ENCODE measurements at regions not wholly inside any gene's neighbourhood (a gene's known extent, or its start where the extent isn't known, plus 50 kb on each side); places are given as distances from the start of the nearest gene placed in this dataset.
A peak's percentile ranks its signal among the peaks of the same experiment; 100 is the strongest.

GRCh38 chr5:143914756-143915155 lies 102.8 kb downstream of the HMHB1 start:
- DNase-seq (ENCODE audit: low spot score), result no peak
- TF ChIP-seq CTCF (conservative IDR thresholded peaks at IDR 0.05; ENCODE audit: low read depth), result no peak
- ChIA-PET CTCF (no interaction called here), POLR2A (ENCODE audit: low non-redundant PET) (no interaction called here)
- no peak overlapping the region for H3K27ac ChIP-seq

- ChIA-PET CTCF (no interaction called here), POLR2A (ENCODE audit: low non-redundant PET) (no interaction called here)
- no peak for DNase-seq (ENCODE audit: low spot score)
- no peak for TF ChIP-seq CTCF (conservative IDR thresholded peaks at IDR 0.05; ENCODE audit: low read depth)
- no peak overlapping the region for H3K27ac ChIP-seq
Observed at GRCh38 chr5:143916451-143916850, 104.5 kb downstream of the HMHB1 start.

DNA sequence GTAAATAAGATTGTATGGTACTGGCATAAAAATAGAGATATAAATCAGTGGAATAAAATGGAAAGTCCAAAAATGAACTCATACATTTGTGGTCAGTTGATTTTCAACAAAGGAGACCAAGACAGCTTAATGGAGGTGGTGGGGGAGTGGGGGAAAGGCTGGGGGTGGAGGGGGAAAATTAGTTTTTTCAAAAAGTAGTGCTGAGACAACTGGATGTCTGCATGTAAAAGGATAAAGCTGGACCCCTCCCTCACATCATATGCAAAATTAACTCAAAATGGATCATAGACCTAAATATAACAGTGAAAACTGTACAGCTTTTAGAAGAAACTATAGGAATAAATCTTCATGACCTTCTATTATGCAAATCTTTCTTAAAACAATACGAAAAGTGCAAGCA lies 107.0 kb downstream of the HMHB1 start:
- no peak for DNase-seq (ENCODE audit: low spot score)
- TF ChIP-seq CTCF (conservative IDR thresholded peaks at IDR 0.05; ENCODE audit: low read depth), result no peak
- POLR2A ChIA-PET (ENCODE audit: low non-redundant PET), result no interaction called here
- CTCF ChIA-PET, result interaction anchor here (0.6 kb wide), 1 partner anchor 695 kb away, joined by 3 read pairs; no protein-coding TSS in a partner anchor
- H3K27ac ChIP-seq, result no peak overlapping the region

- ChIA-PET CTCF (no interaction called here), POLR2A (ENCODE audit: low non-redundant PET) (no interaction called here)
- peak; percentile 36 for DNase-seq (ENCODE audit: low spot score)
- H3K27ac ChIP-seq, result no peak overlapping the region
- TF ChIP-seq CTCF (conservative IDR thresholded peaks at IDR 0.05; ENCODE audit: low read depth), result no peak
Observed at GRCh38 chr5:143920772-143921171, 108.8 kb downstream of the HMHB1 start.

- TF ChIP-seq CTCF (conservative IDR thresholded peaks at IDR 0.05; ENCODE audit: low read depth), result no peak
- DNase-seq (ENCODE audit: low spot score), result peak; percentile 91
- POLR2A ChIA-PET (ENCODE audit: low non-redundant PET), result interaction anchor here (0.7 kb wide), 1 partner anchor 539 kb away, joined by 3 read pairs; no protein-coding TSS in a partner anchor
- H3K27ac ChIP-seq, result peak overlapping the region; percentile 85
- CTCF ChIA-PET, result no interaction called here
Observed at GRCh38 chr5:143921525-143922311, 109.8 kb downstream of the HMHB1 start.

GRCh38 chr5:143922718-143923117 lies 110.8 kb downstream of the HMHB1 start:
- peak; percentile 71 for DNase-seq (ENCODE audit: low spot score)
- POLR2A ChIA-PET (ENCODE audit: low non-redundant PET), result no interaction called here
- TF ChIP-seq CTCF (conservative IDR thresholded peaks at IDR 0.05; ENCODE audit: low read depth), result no peak
- CTCF ChIA-PET, result no interaction called here
- H3K27ac ChIP-seq, result peak overlapping the region; percentile 85

Measured in RWPE1 (cell line).